WTC11 (cell line): ENCODE measurements at regions not wholly inside any gene's neighbourhood (a gene's known extent, or its start where the extent isn't known, plus 50 kb on each side); places are given as distances from the start of the nearest gene placed in this dataset.

Experiments used
- ATAC-seq: fragments of 200-7000 bp; cut with Tn5 transposase; 2 replicates; pipeline ENCODE4 v1.10.0; 2021; ENCODE audit warnings: mild to moderate bottlenecking, moderate library complexity
- CTCF ChIA-PET: fragments of 300-600 bp; sonication (Branson Sonifier 250); formaldehyde crosslinking; loops from one replicate; lab custom pipeline; 2021; ENCODE audit warnings: antibody characterized with exemption; lab: Charles Lee
- POLR2A ChIA-PET: fragments of 350-600 bp; sonication (Branson Sonifier 250); formaldehyde crosslinking; loops from one replicate; lab custom pipeline; 2021; ENCODE audit warnings: antibody characterized with exemption; lab: Charles Lee
- DNase-seq: peaks from one replicate; pipeline ENCODE4 v3.0.0; 2021; ENCODE audit warnings: low spot score
- H3K27ac Mint-ChIP-seq: 2 replicates; pipeline ENCODE4 v1.8.0; 2021; ENCODE audit warnings: mixed read lengths
- H3K27me3 Mint-ChIP-seq: 2 replicates; pipeline ENCODE4 v1.8.0; 2021; ENCODE audit warnings: low read depth, mild to moderate bottlenecking, moderate library complexity, mixed read lengths
- H3K36me3 Mint-ChIP-seq: 2 replicates; pipeline ENCODE4 v1.8.0; 2021; ENCODE audit warnings: mixed read lengths
- H3K4me1 Mint-ChIP-seq: 2 replicates; pipeline ENCODE4 v1.8.0; 2022; ENCODE audit warnings: mixed read lengths
- H3K4me3 Mint-ChIP-seq: 2 replicates; pipeline ENCODE4 v1.8.0; 2021; ENCODE audit warnings: mild to moderate bottlenecking, moderate library complexity, mixed read lengths
- H3K9me3 Mint-ChIP-seq: 2 replicates; pipeline ENCODE4 v1.8.0; 2021; ENCODE audit warnings: mixed read lengths
- ATF2 ChIP-seq: sonication (generic); formaldehyde crosslinking; IDR thresholded peaks from 2 replicates; pipeline ENCODE4 v1.8.1; 2022; ENCODE audit warnings: low read depth, missing genetic modification reagents, borderline replicate concordance
- IRF2 ChIP-seq: sonication (generic); formaldehyde crosslinking; IDR thresholded peaks from 2 replicates; pipeline ENCODE4 v1.8.0; 2022; ENCODE audit warnings: low read depth, missing genetic modification reagents, borderline replicate concordance
- MAX ChIP-seq: sonication (generic); formaldehyde crosslinking; IDR thresholded peaks from 2 replicates; pipeline ENCODE4 v1.8.0; 2022; ENCODE audit warnings: mild to moderate bottlenecking, missing genetic modification reagents
- NR1H2 ChIP-seq: sonication (generic); formaldehyde crosslinking; IDR thresholded peaks from 2 replicates; pipeline ENCODE4 v1.9.0; 2021; ENCODE audit warnings: mild to moderate bottlenecking, moderate library complexity, missing genetic modification reagents
- PRDM15 ChIP-seq: sonication (generic); formaldehyde crosslinking; IDR thresholded peaks from 2 replicates; pipeline ENCODE4 v1.8.0; 2022; ENCODE audit warnings: missing genetic modification reagents
- PREB ChIP-seq: sonication (generic); formaldehyde crosslinking; IDR thresholded peaks from 2 replicates; pipeline ENCODE4 v1.8.1; 2022; ENCODE audit warnings: mild to moderate bottlenecking, missing genetic modification reagents, moderate library complexity, borderline replicate concordance
- STAT6 ChIP-seq: sonication (generic); formaldehyde crosslinking; conservative IDR thresholded peaks from 2 replicates; pipeline ENCODE4 v1.8.1; 2023; ENCODE audit warnings: mild to moderate bottlenecking, low read depth, missing genetic modification reagents, moderate library complexity
- TEAD4 ChIP-seq: sonication (generic); formaldehyde crosslinking; IDR thresholded peaks from 2 replicates; pipeline ENCODE4 v1.8.0; 2022; ENCODE audit warnings: mild to moderate bottlenecking, missing genetic modification reagents
- USF2 ChIP-seq: sonication (generic); formaldehyde crosslinking; IDR thresholded peaks from 2 replicates; pipeline ENCODE4 v1.8.1; 2023; ENCODE audit warnings: mild to moderate bottlenecking, missing genetic modification reagents, moderate library complexity
- ZNF263 ChIP-seq: sonication (generic); formaldehyde crosslinking; IDR thresholded peaks from 2 replicates; pipeline ENCODE4 v1.8.1; 2022; ENCODE audit warnings: low read depth, mild to moderate bottlenecking, moderate library complexity, missing genetic modification reagents

GRCh38 chr14:53634793-53635192, 321.8 kb downstream of the BMP4 start:
- Mint-ChIP-seq H3K27me3 (no peaks in the 10 kb centered on the region), H3K27ac (no peak overlapping the region), H3K9me3 (peaks cover 7% of the 10 kb centered on the region; the same call in 1 of the 2 replicates), H3K4me1 (no peaks in the 10 kb centered on the region; the same call in 1 of the 2 replicates), H3K36me3 (no peaks in the 10 kb centered on the region), H3K4me3 (no peak overlapping the region)
- TF ChIP-seq IRF2 (CRISPR knock-in tag), result no peak
- no peak for DNase-seq
- CTCF ChIA-PET, result interaction anchor here (1.0 kb wide), 1 partner anchor 714 kb away, joined by 3 read pairs; no protein-coding TSS in a partner anchor
- POLR2A ChIA-PET, result no interaction called here
- no peak for ATAC-seq

GRCh38 chr14:53630336-53630735, 326.3 kb downstream of the BMP4 start:
- TF ChIP-seq TEAD4 (CRISPR knock-in tag) (no peak), ATF2 (no peak), PRDM15 (CRISPR knock-in tag) (no peak), USF2 (no peak)
- TF ChIP-seq, all 79 proteins: peak for 0
- Mint-ChIP-seq H3K27ac (no peak overlapping the region), H3K27me3 (no peaks in the 10 kb centered on the region; the same call in 1 of the 2 replicates), H3K36me3 (no peaks in the 10 kb centered on the region), H3K4me3 (no peak overlapping the region), H3K4me1 (peaks cover 5% of the 10 kb centered on the region), H3K9me3 (peaks cover 9% of the 10 kb centered on the region)
- ChIA-PET POLR2A (no interaction called here), CTCF (no interaction called here)
- DNase-seq (no peak), ATAC-seq (no peak)

GRCh38 chr14:53628732-53629430, 327.7 kb downstream of the BMP4 start:
- Mint-ChIP-seq H3K27me3 (no peaks in the 10 kb centered on the region; the same call in 1 of the 2 replicates), H3K36me3 (no peaks in the 10 kb centered on the region), H3K9me3 (peaks cover 9% of the 10 kb centered on the region), H3K4me3 (no peak overlapping the region), H3K4me1 (peaks cover 5% of the 10 kb centered on the region), H3K27ac (no peak overlapping the region)
- no peak for ATAC-seq
- POLR2A ChIA-PET, result no interaction called here
- DNase-seq, result no peak
- TF ChIP-seq NR1H2 (CRISPR knock-in tag) (no peak), PREB (CRISPR knock-in tag) (no peak)
- CTCF ChIA-PET, result no interaction called here

- TF ChIP-seq ZNF263 (CRISPR knock-in tag) (no peak), STAT6 (CRISPR knock-in tag) (no peak), MAX (CRISPR knock-in tag) (no peak)
- CTCF ChIA-PET, result no interaction called here
- POLR2A ChIA-PET, result no interaction called here
- H3K9me3 Mint-ChIP-seq, result peaks cover 9% of the 10 kb centered on the region
- ATAC-seq (no peak), DNase-seq (no peak)
- no peak overlapping the region for H3K4me3 Mint-ChIP-seq
- peaks cover 5% of the 10 kb centered on the region for H3K4me1 Mint-ChIP-seq
- H3K27me3 Mint-ChIP-seq, result no peaks in the 10 kb centered on the region; the same call in 1 of the 2 replicates
- H3K36me3 Mint-ChIP-seq, result no peaks in the 10 kb centered on the region
- H3K27ac Mint-ChIP-seq, result no peak overlapping the region
These were observed 328.4 kb downstream of the BMP4 start for GRCh38 chr14:53628261-53628660.
